ENCODE measurements at regions not wholly inside any gene's neighbourhood (a gene's known extent, or its start where the extent isn't known, plus 50 kb on each side); places are given as distances from the start of the nearest gene placed in this dataset.
A peak's percentile ranks its signal among the peaks of the same experiment; 100 is the strongest.

DNA sequence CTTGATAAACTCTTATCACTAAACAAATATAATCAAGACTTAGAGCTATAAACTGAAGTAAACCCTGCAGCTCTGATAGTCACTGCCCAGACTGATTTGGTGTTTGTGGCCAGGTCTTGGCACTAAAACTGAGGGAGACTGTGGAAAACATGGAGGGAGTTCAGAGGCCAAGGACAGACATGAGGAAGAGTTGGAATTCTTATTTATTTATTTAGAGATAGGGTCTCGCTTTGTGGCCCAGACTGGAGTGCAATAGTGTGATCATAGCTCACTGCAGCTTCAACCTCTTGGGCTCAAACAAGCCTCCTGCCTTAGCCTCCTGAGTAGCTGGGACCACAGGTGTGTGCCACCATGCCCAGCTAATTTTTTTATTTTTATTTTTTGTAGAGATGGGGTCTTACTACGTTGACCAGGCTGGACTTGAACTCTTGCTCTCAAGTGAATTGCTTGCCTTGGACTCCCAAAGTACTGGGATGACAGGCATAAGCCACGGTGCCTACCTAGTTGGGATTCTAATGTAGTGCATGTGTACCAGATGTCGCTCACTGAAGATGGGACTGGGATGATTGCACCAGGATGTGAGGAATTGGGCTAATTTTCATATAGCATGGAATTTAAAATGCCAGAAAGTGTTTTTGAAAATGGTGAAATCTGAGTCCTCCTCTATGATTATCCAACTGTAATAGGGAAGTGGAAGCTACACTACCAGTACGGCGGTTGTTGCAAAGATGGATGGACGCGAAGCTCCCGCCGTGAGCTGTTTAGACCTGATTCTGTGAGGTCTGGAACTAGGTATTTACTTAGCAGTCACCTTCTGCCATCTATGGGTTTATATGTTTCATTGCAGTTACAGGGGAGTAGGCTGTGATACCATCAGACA, 52.7 kb upstream of the CTLA4 start:
- peak; percentile 31 for DNase-seq

DNA sequence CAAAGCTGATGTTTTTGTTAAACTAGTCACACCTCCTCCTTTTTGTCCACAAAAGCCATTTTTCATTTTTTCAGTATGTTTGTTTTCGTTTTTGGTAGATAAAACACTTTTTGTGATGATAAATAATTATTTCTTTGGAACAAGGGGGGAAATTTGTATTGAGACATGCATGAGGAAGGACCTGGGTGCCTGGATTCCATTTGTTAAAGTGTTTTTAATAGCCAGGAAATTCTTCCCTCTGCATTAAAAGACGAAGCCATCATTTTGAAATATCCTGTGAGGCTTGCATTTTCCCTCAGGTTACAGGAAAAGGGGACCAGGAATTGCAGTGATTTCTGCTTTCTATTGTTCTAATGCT, 52.1 kb upstream of the CTLA4 start:
- no peak for DNase-seq

DNA sequence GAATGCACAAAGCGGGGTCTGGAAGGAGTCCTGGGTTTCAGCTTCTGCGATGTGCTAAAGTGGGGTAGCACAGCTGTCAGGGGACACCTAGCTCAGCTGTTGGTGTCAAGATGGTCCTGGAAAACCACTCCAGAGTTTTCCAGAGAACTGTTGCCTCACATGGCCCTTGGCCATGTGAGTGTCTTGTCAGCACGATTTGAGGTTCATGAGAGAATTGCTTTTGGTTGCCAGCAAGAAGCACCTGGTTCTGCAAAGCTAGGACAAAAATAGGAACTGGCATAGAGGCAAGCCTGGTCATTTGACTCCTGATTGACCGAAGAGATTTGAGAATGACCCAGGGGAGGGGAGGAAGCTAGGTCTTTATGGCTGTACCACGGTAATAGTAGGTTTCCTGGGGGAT, 50.4 kb upstream of the CTLA4 start:
- DNase-seq, result no peak
